H54 (cell line): ENCODE measurements at regions not wholly inside any gene's neighbourhood (a gene's known extent, or its start where the extent isn't known, plus 50 kb on each side); places are given as distances from the start of the nearest gene placed in this dataset.
A peak's percentile ranks its signal among the peaks of the same experiment; 100 is the strongest.

Experiments
- DNase-seq: peaks from one replicate; pipeline ENCODE4 v3.0.0; 2011; ENCODE audit warnings: low spot score, mixed read lengths; ENCODE audit not compliant: insufficient read length
- FAIRE-seq: peaks from 3 replicates; lab custom pipeline; 2011; peaks lifted over from hg19 to GRCh38; lab: Jason Lieb, UNC
- POLR2A ChIP-seq: IDR thresholded peaks from 2 replicates; pipeline ENCODE4 v1.6.1; 2011; ENCODE audit warnings: low read depth, mild to moderate bottlenecking, low read length

DNA sequence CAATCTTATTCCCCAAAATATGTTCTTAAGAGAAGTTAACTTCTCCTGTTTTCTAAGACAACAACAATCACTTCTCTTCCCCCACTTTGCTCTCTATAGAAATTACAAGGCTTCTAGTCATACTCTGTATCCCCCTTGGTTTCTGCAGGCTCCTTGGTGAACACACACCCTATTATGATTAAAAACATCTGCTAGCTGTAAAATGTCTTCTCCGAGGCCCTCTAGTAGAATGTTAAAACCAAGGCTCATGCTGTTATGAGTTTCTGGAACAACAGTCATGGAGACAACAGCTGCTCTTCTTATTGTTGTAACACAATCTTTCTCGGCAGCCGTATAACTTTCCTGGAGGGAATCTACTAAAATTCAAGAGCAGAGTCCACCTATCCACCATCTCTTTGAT lies 397.5 kb upstream of the CCDC196 start:
- no peak for FAIRE-seq
- DNase-seq, result no peak
- TF ChIP-seq POLR2A, result no peak

DNA sequence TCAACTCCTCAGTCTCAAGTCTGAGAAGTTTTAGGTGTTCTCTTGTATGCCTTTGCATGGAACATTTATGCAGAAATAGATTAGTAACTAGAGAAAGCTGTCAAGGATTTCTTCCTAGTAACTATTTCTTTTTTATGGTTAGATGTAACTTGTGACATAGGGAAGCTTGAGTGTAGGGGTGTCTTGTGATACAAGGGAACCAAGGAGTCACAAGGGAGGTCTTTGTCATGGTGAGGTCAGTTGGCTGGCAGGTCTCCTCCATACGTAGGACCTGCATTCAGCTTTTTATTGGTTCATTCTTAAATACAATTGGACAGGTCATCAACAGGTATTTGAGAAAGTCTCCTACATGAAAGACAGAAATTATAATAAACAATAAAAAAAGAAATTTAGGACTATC lies 394.0 kb upstream of the CCDC196 start:
- DNase-seq (no peak), FAIRE-seq (no peak)
- no peak for TF ChIP-seq POLR2A

DNA sequence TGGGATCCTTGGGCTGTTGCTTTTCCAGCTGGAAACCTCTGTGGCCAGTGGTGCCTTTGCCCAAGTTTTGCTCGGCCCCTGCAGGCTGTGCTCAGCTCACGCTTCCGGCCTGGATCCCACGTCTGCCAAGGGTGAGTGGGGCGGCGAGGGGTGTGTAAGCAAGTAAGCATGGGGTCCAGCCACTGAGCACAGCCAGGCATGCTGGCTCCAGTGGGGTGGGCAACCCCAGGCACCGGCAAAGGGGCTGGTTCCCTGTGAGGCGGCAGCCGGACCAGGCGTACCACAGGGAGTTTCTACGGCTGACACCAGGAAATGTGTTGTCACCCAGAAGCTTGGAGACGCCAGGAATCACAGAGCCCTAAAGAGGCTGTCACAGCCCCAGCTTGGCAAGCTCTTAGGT lies 393.4 kb upstream of the CCDC196 start:
- DNase-seq (no peak), FAIRE-seq (no peak)
- TF ChIP-seq POLR2A, result no peak

DNA sequence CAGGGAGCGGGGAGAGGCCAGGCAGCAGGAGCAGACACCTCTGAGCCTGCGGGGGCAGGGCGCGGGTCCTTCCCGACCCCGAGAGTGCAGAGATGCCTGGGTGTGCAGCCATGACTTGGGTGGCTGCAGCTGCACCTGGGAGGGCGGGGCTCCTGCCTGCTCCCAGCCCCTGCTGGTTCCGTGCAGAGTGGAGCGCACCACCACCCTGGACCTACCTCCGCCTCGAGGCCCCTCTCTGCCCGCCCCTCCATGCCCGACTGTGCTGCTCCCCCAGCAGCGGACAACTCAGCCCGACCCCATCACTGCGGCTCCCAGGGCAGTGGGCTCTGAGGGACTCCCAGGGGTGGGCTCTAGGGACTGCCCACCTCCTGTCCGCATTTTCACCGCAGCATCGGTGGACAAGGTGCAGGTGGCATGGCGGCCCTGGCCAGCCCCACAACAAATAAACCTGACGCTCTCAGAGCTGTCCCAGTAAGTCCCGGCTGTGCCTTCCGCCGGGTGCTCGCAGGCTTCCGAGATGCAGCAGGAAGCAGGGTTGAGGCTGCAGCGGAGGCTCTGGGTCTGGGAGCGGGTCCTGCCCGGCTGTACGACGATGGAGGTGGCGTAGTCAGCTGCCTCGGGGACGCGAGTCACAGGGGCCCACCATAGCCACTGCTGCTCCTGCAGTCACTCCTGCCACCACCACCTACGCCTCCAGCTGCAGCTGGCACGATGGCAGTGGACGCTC lies 392.0 kb upstream of the CCDC196 start:
- DNase-seq (no peak), FAIRE-seq (no peak)
- no peak for TF ChIP-seq POLR2A

DNA sequence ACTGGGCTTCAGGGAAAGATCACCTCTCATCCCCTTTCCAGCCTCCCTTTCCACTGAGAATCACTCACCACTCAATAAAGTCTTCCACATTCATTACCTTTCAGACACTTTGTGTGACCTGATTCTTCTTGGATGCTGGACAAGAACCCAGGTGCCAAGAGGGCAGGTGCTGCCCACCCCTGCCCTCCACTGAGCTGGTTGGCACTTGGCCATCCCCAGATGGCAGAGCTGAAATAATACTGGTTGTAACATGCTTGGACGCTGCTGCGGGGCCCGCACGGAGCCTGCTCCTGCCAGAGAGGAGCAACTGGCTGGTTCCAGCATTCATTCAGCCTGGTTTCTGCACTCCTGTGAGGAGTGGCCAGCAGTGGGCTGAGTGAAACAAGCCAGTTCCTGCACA lies 386.7 kb upstream of the CCDC196 start:
- FAIRE-seq, result no peak
- TF ChIP-seq POLR2A, result no peak
- no peak for DNase-seq

DNA sequence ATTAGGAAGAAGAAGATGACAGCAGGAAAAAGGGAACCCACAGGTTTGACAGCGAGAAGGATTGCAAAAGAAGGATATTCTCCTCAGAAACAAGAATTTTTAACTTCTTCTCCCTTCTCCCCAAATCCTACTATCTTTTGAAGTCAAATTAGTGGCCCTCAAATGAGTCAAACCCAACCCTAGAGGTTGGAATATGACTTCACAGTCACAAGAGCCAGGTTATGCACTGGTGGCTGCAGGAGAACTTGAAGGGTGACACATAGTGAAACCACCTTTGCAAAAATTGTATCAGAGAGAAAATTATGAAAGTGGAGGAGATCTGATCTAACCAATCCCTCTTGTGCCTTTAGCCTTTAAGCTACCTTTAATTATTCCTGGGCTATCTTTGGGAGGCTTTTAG lies 386.2 kb upstream of the CCDC196 start:
- no peak for TF ChIP-seq POLR2A
- FAIRE-seq (no peak), DNase-seq (no peak)

DNA sequence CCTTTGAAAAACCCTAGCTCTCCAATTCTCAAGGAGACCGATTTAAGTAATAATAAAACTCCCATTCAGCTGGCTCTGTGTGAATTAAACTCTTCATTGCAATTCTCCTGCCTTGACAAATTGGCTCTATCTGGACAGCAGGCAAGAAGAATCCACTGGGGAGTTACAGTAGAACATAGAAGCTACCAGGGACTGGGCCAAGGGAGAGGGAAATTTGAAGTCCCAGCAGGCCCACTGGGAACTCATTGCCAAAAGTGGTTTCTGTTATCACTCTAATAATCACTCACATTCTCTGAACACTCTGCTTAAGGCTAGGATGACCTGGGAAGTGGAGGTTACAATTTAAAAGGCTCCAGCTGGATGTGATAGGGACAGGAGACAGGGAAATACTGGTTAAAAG lies 384.5 kb upstream of the CCDC196 start:
- TF ChIP-seq POLR2A, result no peak
- FAIRE-seq, result no peak
- DNase-seq, result no peak

DNA sequence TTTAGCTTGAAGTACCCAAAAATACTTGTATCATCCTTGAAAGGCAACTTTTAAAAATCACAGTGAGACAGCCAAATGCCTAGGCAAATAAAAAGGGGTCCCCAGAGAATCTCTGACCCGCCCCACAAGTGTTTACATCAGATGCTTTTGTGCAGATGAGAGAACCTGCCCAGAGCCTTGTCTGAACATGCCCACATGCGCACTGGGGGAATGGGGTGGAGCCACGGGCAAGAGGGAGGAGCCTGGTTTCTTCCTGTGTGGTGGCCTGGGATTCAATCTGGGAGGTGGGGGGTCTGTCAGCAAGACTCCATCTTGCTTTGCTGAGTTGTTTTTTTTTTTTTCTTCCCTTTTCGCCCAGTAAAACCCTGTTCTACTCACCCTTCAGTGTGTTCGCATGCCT lies 381.7 kb upstream of the CCDC196 start:
- FAIRE-seq (no peak), DNase-seq (no peak)
- TF ChIP-seq POLR2A, result no peak

DNA sequence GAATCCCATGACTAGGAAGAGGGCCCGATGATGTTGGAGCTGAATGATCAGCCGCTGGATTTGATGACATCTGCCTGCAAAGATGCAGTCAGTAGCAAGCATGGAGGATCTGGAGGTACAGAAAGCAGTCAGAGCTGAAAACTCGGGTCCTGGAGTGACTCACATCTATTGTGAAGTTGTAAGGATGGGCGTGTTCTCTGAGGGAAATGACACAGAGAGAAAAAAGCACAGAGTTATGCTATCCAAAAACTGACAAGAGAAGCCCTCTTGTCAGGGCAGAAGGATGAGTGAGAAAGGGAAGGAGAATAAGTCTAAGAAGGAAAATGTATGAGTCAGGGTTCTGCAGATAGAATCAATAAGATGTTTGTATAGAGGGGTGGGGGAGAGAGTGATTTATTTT lies 380.4 kb upstream of the CCDC196 start:
- no peak for TF ChIP-seq POLR2A
- DNase-seq, result peak; percentile 30
- no peak for FAIRE-seq

DNA sequence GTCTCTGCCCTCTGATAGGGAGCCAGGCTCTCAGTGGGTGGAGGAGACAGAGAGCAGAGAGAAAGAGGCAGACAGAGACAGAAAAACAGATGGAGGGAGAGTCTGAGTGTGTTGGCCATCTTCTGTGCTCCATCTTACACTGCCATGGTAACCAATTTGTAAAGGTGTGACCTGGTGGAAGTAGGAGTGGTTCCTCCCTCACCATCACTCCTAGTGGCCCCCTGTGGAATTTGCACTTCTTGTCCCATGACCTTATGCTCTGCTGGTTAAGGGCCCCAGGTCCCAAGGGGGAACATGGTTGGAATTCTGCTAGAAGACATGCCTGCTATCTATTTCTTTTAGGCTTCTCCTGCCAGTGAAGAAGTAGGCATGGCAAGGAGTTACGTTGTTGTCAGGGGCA lies 376.7 kb upstream of the CCDC196 start:
- no peak for TF ChIP-seq POLR2A
- FAIRE-seq (no peak), DNase-seq (no peak)

DNA sequence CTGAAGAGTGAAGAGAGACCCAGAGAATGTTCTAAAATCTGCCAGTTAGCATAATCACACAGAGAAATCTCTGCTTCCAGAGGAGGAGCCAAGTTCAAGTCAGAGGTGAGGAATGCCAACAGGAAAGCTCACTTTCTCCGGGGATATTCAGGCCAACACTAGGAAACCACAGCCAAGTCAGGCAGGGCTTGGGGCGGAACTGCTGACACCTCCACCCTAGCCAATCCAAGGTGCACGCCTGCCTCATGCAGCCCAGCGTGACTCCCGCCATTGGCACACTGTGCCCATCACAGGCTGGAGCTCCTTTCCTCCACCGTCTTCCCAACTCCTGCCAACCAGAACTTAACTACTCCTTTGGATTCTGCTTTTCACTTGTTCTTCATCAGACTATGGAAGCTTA lies 374.3 kb upstream of the CCDC196 start:
- no peak for DNase-seq
- no peak for FAIRE-seq
- TF ChIP-seq POLR2A, result no peak

DNA sequence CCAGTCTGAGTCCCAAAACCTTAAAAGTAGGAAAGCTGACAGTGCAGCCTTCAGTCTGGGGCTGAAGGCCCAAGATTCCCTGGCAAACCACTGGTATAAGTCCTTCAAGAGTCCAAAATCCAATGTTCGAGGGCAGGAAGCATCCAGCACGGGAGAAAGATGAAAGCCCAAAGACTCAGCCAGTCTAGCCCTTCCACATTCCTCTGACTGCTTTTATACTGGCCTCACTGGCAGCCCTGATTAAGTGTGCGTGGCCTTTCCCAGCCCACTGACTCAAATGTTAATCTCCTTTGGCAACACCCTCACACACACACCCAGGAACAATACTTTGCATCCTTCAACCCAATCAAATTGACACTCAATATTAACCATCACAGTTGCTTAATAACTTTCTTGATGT lies 372.1 kb upstream of the CCDC196 start:
- DNase-seq (no peak), FAIRE-seq (no peak)
- no peak for TF ChIP-seq POLR2A

DNA sequence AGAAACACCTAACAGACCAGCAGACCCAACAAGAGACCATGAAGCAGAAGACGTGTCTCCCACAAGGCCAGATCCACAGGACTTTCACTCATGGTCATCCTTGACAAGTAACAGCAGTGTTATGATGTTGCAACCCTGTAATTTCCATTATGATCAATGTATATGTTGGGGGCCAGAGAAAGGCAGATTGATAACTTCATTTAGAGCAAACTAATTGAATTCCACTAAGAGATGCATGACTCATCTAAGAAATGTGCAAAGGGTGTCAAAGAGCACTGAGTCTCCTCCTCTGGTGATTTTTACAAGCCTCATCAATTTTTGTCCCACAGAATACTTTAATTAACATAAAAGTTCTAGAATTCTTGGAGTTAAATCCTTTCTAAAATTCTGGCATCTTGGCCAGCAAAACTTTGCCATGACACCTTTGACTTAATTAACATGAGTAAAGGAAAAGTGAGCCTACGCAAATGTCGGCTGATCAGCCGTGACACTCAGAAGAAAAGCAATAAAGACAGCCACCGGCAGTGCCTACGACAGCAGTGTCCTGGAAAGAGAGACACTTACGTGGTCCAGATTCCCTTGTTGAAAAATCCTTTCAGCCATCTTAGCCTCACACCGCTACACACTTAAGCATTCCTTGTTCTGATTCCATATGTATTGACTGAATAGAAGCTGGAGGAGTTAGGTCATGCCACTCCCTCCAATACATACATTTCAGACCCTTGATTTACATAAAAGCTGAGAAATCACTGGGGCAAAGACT lies 370.2 kb upstream of the CCDC196 start:
- no peak for FAIRE-seq
- no peak for TF ChIP-seq POLR2A

DNA sequence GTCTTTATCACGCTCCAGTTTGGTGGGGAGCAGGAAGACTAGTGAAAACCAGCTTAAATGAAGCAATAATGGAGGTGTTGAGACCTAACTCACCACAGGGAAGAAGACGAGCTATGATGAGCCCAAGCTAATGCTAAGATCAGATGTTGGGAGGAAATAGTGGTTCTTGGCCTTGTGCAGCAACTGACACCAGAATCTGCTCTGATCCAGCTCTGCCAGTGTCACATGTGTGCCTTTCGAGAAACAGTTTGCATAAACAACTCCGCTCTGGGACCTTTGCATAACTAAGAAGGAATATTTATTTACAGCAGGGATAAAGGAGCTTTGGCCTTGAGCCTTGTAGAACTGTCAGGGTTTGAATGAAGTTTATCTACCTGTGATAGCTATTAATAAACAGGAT lies 369.4 kb upstream of the CCDC196 start:
- DNase-seq (no peak), FAIRE-seq (no peak)
- no peak for TF ChIP-seq POLR2A

More for the DNA sequence above, 370.2 kb upstream of the CCDC196 start:
- DNase-seq, result no peak

DNA sequence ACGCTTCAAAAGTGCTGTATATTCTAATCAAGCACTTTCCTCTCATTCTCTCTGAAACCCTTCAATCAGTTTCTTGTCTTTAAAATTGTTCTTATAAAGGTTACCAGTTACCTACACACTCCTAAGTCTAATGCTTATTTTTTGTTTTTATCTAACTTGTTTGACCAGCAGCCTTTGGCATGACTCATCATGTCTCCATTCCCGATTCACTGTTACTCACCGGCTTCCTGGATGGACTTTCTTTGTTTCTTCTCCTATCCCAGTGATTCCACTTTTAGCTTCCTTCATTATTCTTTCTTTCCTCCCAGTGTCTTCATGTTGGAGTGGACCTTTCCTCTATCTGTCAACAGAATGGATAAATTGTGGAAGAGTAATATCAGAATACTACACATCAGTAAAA lies 368.6 kb upstream of the CCDC196 start:
- DNase-seq, result peak; percentile 21
- no peak for FAIRE-seq
- no peak for TF ChIP-seq POLR2A
